ENCODE measurements at regions not wholly inside any gene's neighbourhood (a gene's known extent, or its start where the extent isn't known, plus 50 kb on each side); places are given as distances from the start of the nearest gene placed in this dataset.
"Not testable (repeated sequence)": the region's sequence is repeated elsewhere in the genome, so short reads cannot be mapped to it uniquely, and the experiment has no call there.

- Histone ChIP-seq H3K27ac (no peak overlapping the region), H3K4me3 (no peak overlapping the region), H3K27me3 (replicated peaks; ENCODE audit: insufficient read depth) (no peaks in the 10 kb centered on the region), H3K4me1 (replicated peaks) (no peaks in the 10 kb centered on the region), H3K9me3 (no peaks in the 10 kb centered on the region), H3K36me3 (no peaks in the 10 kb centered on the region)
- TF ChIP-seq POLR2A (IDR thresholded peaks at IDR 0.05) (no peak), POLR2AphosphoS5 (IDR thresholded peaks at IDR 0.05) (no peak)
- TF ChIP-seq, protein P1, sequence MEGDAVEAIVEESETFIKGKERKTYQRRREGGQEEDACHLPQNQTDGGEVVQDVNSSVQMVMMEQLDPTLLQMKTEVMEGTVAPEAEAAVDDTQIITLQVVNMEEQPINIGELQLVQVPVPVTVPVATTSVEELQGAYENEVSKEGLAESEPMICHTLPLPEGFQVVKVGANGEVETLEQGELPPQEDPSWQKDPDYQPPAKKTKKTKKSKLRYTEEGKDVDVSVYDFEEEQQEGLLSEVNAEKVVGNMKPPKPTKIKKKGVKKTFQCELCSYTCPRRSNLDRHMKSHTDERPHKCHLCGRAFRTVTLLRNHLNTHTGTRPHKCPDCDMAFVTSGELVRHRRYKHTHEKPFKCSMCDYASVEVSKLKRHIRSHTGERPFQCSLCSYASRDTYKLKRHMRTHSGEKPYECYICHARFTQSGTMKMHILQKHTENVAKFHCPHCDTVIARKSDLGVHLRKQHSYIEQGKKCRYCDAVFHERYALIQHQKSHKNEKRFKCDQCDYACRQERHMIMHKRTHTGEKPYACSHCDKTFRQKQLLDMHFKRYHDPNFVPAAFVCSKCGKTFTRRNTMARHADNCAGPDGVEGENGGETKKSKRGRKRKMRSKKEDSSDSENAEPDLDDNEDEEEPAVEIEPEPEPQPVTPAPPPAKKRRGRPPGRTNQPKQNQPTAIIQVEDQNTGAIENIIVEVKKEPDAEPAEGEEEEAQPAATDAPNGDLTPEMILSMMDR (IDR thresholded peaks at IDR 0.05) = no peak
- WGBS = 21% methylated on average over 10 of the region's 10 CpGs
- intact Hi-C loops (cut with DNase I) = no loop called here
- DNase-seq (ENCODE audit: low spot score) = no peak
Observed at GRCh38 chrX:3806630-3807029, 93.2 kb upstream of the PRKX start.

GRCh38 chrX:3803713-3804112, 90.3 kb upstream of the PRKX start:
- no peak for DNase-seq (ENCODE audit: low spot score)
- TF ChIP-seq, protein P1 (IDR thresholded peaks at IDR 0.05) = no peak
- TF ChIP-seq POLR2A (IDR thresholded peaks at IDR 0.05) = no peak
- TF ChIP-seq POLR2AphosphoS5 (IDR thresholded peaks at IDR 0.05) = no peak

DNA sequence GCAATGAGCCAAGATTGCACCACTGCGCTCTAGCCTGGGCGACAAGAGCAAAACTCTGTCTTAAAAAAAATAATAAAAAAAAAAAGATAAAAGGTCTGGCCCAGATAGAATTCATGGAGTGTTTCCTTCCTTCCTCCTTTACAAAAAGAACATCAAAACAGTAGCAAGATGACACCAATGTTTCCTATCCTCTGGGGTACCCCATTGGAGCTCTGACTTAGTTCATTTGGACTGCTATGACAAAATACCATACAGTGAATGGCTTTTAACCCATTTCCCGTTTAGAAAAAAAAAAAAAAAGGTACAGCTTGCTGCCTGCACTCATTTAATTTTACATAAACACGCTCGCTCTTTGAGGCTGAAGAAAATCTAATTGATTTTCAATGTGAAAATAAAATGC, 89.9 kb upstream of the PRKX start:
- no peaks in the 10 kb centered on the region for H3K27me3 ChIP-seq (replicated peaks; ENCODE audit: insufficient read depth)
- intact Hi-C loops (cut with DNase I) = no loop called here

More at GRCh38 chrX:3803713-3804112, 90.3 kb upstream of the PRKX start:
- no peaks in the 10 kb centered on the region for H3K36me3 ChIP-seq
- no peak overlapping the region for H3K4me3 ChIP-seq
- H3K9me3 ChIP-seq = no peaks in the 10 kb centered on the region
- H3K4me1 ChIP-seq (replicated peaks) = no peaks in the 10 kb centered on the region
- H3K27me3 ChIP-seq (replicated peaks; ENCODE audit: insufficient read depth) = no peaks in the 10 kb centered on the region
- 56% methylated on average over 4 of the region's 4 CpGs for WGBS
- no peak overlapping the region for H3K27ac ChIP-seq
- intact Hi-C loops (cut with DNase I) = no loop called here

GRCh38 chrX:3795411-3795810, 82.0 kb upstream of the PRKX start:
- H3K4me3 ChIP-seq; H3K27me3 ChIP-seq (replicated peaks; ENCODE audit: insufficient read depth); DNase-seq (ENCODE audit: low spot score); H3K36me3 ChIP-seq; intact Hi-C loops (cut with DNase I); H3K27ac ChIP-seq; H3K9me3 ChIP-seq; H3K4me1 ChIP-seq (replicated peaks): not testable (repeated sequence)
- WGBS = 82% methylated on average over 4 of the region's 4 CpGs

More for the DNA sequence above, 89.9 kb upstream of the PRKX start:
- no peak for DNase-seq (ENCODE audit: low spot score)
- Histone ChIP-seq H3K9me3 (no peaks in the 10 kb centered on the region), H3K27ac (no peak overlapping the region), H3K36me3 (no peaks in the 10 kb centered on the region), H3K4me1 (replicated peaks) (no peaks in the 10 kb centered on the region), H3K4me3 (no peak overlapping the region)
- 80% methylated on average over 5 of the region's 5 CpGs for WGBS
- TF ChIP-seq POLR2A (IDR thresholded peaks at IDR 0.05) (no peak), POLR2AphosphoS5 (IDR thresholded peaks at IDR 0.05) (no peak)
- TF ChIP-seq, protein P1 (IDR thresholded peaks at IDR 0.05) = no peak

DNA sequence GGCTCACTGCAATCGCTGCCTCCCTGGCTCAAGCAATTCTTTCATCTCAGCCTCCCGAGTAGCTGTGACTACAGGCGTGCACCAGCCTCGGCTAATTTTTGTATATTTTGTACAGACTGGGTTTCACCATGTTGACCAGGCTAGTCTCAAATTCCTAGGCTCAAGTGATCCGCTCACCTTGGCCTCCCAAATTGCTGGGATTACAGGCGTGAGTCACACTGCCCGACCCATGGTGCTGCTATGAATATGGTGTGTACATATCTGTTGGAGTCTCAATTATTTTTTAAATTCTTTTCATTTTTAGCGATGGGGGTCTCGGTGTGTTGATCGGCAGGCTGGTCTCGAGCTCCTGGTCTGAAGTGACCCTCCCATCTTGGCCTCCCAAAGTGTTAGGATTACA, 78.0 kb upstream of the PRKX start:
- Histone ChIP-seq H3K36me3 (no peaks in the 10 kb centered on the region), H3K4me3 (no peak overlapping the region), H3K27me3 (replicated peaks; ENCODE audit: insufficient read depth) (no peaks in the 10 kb centered on the region), H3K9me3 (no peaks in the 10 kb centered on the region), H3K4me1 (replicated peaks) (no peaks in the 10 kb centered on the region), H3K27ac (no peak overlapping the region)
- intact Hi-C loops (cut with DNase I) = no loop called here
- no peak for DNase-seq (ENCODE audit: low spot score)
- no peak for TF ChIP-seq POLR2AphosphoS5 (IDR thresholded peaks at IDR 0.05)
- no peak for TF ChIP-seq POLR2A (IDR thresholded peaks at IDR 0.05)
- TF ChIP-seq, protein P1 (IDR thresholded peaks at IDR 0.05) = no peak
- WGBS = 89% methylated on average over 8 of the region's 11 CpGs
